ENCODE measurements at regions not wholly inside any gene's neighbourhood (a gene's known extent, or its start where the extent isn't known, plus 50 kb on each side); places are given as distances from the start of the nearest gene placed in this dataset.

GRCh38 chr2:207276858-207277257, 111.1 kb upstream of the KLF7 start:
- TF ChIP-seq YY1 (IDR thresholded peaks at IDR 0.05; ENCODE audit: insufficient read depth, insufficient read length) (no peak), ZNF274 (IDR thresholded peaks at IDR 0.05; ENCODE audit: low read depth, low read length) (no peak)

Measured in NT2/D1 (cell line).